ENCODE measurements at regions not wholly inside any gene's neighbourhood (a gene's known extent, or its start where the extent isn't known, plus 50 kb on each side); places are given as distances from the start of the nearest gene placed in this dataset.
"Not testable (repeated sequence)": the region's sequence is repeated elsewhere in the genome, so short reads cannot be mapped to it uniquely, and the experiment has no call there.

GRCh38 chr22:15772337-15772736, 82.5 kb downstream of the POTEH start:
- FAIRE-seq; H3K36me3 ChIP-seq (ENCODE audit: control insufficient read depth, insufficient read depth, low read length); H3K27me3 ChIP-seq (ENCODE audit: control insufficient read depth, insufficient read depth, low read length); H3K4me3 ChIP-seq (ENCODE audit: low read depth, low read length): not testable (repeated sequence)
- peak; percentile 13 for DNase-seq (ENCODE audit: low read depth)

GRCh38 chr22:15775118-15775517, 85.3 kb downstream of the POTEH start:
- FAIRE-seq; H3K36me3 ChIP-seq (ENCODE audit: control insufficient read depth, insufficient read depth, low read length); H3K27me3 ChIP-seq (ENCODE audit: control insufficient read depth, insufficient read depth, low read length): not testable (repeated sequence)

GRCh38 chr22:15775670-15776669, 86.1 kb downstream of the POTEH start:
- not testable (repeated sequence) for DNase-seq (ENCODE audit: low read depth); H3K36me3 ChIP-seq (ENCODE audit: control insufficient read depth, insufficient read depth, low read length); H3K27me3 ChIP-seq (ENCODE audit: control insufficient read depth, insufficient read depth, low read length); FAIRE-seq; H3K4me3 ChIP-seq (ENCODE audit: low read depth, low read length)

More at GRCh38 chr22:15775118-15775517, 85.3 kb downstream of the POTEH start:
- DNase-seq (ENCODE audit: low read depth); H3K4me3 ChIP-seq (ENCODE audit: low read depth, low read length): not testable (repeated sequence)

GRCh38 chr22:15776727-15777126, 86.9 kb downstream of the POTEH start:
- not testable (repeated sequence) for DNase-seq (ENCODE audit: low read depth); H3K36me3 ChIP-seq (ENCODE audit: control insufficient read depth, insufficient read depth, low read length); FAIRE-seq

GRCh38 chr22:15777150-15777549, 87.3 kb downstream of the POTEH start:
- H3K36me3 ChIP-seq (ENCODE audit: control insufficient read depth, insufficient read depth, low read length); H3K4me3 ChIP-seq (ENCODE audit: low read depth, low read length); H3K27me3 ChIP-seq (ENCODE audit: control insufficient read depth, insufficient read depth, low read length); DNase-seq (ENCODE audit: low read depth); FAIRE-seq: not testable (repeated sequence)

More at GRCh38 chr22:15776727-15777126, 86.9 kb downstream of the POTEH start:
- H3K27me3 ChIP-seq (ENCODE audit: control insufficient read depth, insufficient read depth, low read length); H3K4me3 ChIP-seq (ENCODE audit: low read depth, low read length): not testable (repeated sequence)

- H3K27me3 ChIP-seq (ENCODE audit: control insufficient read depth, insufficient read depth, low read length); H3K36me3 ChIP-seq (ENCODE audit: control insufficient read depth, insufficient read depth, low read length); FAIRE-seq; H3K4me3 ChIP-seq (ENCODE audit: low read depth, low read length); DNase-seq (ENCODE audit: low read depth): not testable (repeated sequence)
Measured at GRCh38 chr22:15777557-15777956, 87.7 kb downstream of the POTEH start.

- not testable (repeated sequence) for H3K27me3 ChIP-seq (ENCODE audit: control insufficient read depth, insufficient read depth, low read length); H3K4me3 ChIP-seq (ENCODE audit: low read depth, low read length); DNase-seq (ENCODE audit: low read depth); FAIRE-seq; H3K36me3 ChIP-seq (ENCODE audit: control insufficient read depth, insufficient read depth, low read length)
Measured at GRCh38 chr22:15778366-15778765, 88.5 kb downstream of the POTEH start.

- H3K36me3 ChIP-seq (ENCODE audit: control insufficient read depth, insufficient read depth, low read length); DNase-seq (ENCODE audit: low read depth); H3K4me3 ChIP-seq (ENCODE audit: low read depth, low read length); FAIRE-seq; H3K27me3 ChIP-seq (ENCODE audit: control insufficient read depth, insufficient read depth, low read length): not testable (repeated sequence)
Measured at GRCh38 chr22:15781652-15782051, 91.8 kb downstream of the POTEH start.

GRCh38 chr22:15782933-15783332, 93.1 kb downstream of the POTEH start:
- not testable (repeated sequence) for H3K27me3 ChIP-seq (ENCODE audit: control insufficient read depth, insufficient read depth, low read length); DNase-seq (ENCODE audit: low read depth); H3K4me3 ChIP-seq (ENCODE audit: low read depth, low read length); FAIRE-seq; H3K36me3 ChIP-seq (ENCODE audit: control insufficient read depth, insufficient read depth, low read length)

- H3K36me3 ChIP-seq (ENCODE audit: control insufficient read depth, insufficient read depth, low read length); FAIRE-seq; DNase-seq (ENCODE audit: low read depth); H3K27me3 ChIP-seq (ENCODE audit: control insufficient read depth, insufficient read depth, low read length); H3K4me3 ChIP-seq (ENCODE audit: low read depth, low read length): not testable (repeated sequence)
Measured at GRCh38 chr22:15784383-15785085, 94.7 kb downstream of the POTEH start.

- H3K27me3 ChIP-seq (ENCODE audit: control insufficient read depth, insufficient read depth, low read length); DNase-seq (ENCODE audit: low read depth); H3K4me3 ChIP-seq (ENCODE audit: low read depth, low read length); FAIRE-seq; H3K36me3 ChIP-seq (ENCODE audit: control insufficient read depth, insufficient read depth, low read length): not testable (repeated sequence)
Measured at GRCh38 chr22:15786942-15787733, 97.3 kb downstream of the POTEH start.

- not testable (repeated sequence) for H3K36me3 ChIP-seq (ENCODE audit: control insufficient read depth, insufficient read depth, low read length); FAIRE-seq; H3K27me3 ChIP-seq (ENCODE audit: control insufficient read depth, insufficient read depth, low read length); H3K4me3 ChIP-seq (ENCODE audit: low read depth, low read length); DNase-seq (ENCODE audit: low read depth)
Measured at GRCh38 chr22:15791557-15791956, 101.7 kb downstream of the POTEH start.

GRCh38 chr22:15799935-15800334, 110.1 kb downstream of the POTEH start:
- not testable (repeated sequence) for H3K4me3 ChIP-seq (ENCODE audit: low read depth, low read length); FAIRE-seq

GRCh38 chr22:15811141-15811540, 121.3 kb downstream of the POTEH start:
- FAIRE-seq; H3K36me3 ChIP-seq (ENCODE audit: control insufficient read depth, insufficient read depth, low read length); DNase-seq (ENCODE audit: low read depth); H3K27me3 ChIP-seq (ENCODE audit: control insufficient read depth, insufficient read depth, low read length); H3K4me3 ChIP-seq (ENCODE audit: low read depth, low read length): not testable (repeated sequence)

More at GRCh38 chr22:15799935-15800334, 110.1 kb downstream of the POTEH start:
- not testable (repeated sequence) for DNase-seq (ENCODE audit: low read depth); H3K36me3 ChIP-seq (ENCODE audit: control insufficient read depth, insufficient read depth, low read length); H3K27me3 ChIP-seq (ENCODE audit: control insufficient read depth, insufficient read depth, low read length)

All from bronchial epithelial cell (primary cell).